ENCODE measurements at regions not wholly inside any gene's neighbourhood (a gene's known extent, or its start where the extent isn't known, plus 50 kb on each side); places are given as distances from the start of the nearest gene placed in this dataset.

- no TSS peak for BruUV-seq (replicated peaks)
- Histone ChIP-seq H3F3A (ENCODE audit: low read length, unreplicated experiment) (no peaks in the 10 kb centered on the region), H3K9ac (ENCODE audit: low read length) (no peak overlapping the region), H3K27me3 (ENCODE audit: low read length) (peaks cover 20% of the 10 kb centered on the region), H3K4me2 (ENCODE audit: low read length) (no peak overlapping the region), H3K79me2 (ENCODE audit: low read length) (no peaks in the 10 kb centered on the region), H3K9me2 (replicated peaks; ENCODE audit: low read length) (no peaks in the 10 kb centered on the region), H3K9me3 (ENCODE audit: low read length) (no peaks in the 10 kb centered on the region), H2AFZ (ENCODE audit: low read length) (no peak overlapping the region), H3K36me3 (ENCODE audit: low read depth, low read length) (no peaks in the 10 kb centered on the region), H3K27ac (ENCODE audit: low read length) (no peak overlapping the region), H3K4me1 (ENCODE audit: insufficient read depth, low read length) (no peaks in the 10 kb centered on the region), H4K20me1 (ENCODE audit: low read length) (no peaks in the 10 kb centered on the region), H3K4me3 (ENCODE audit: low read length) (no peak overlapping the region)
- TF ChIP-seq EZH2phosphoT487 (IDR thresholded peaks at IDR 0.05; ENCODE audit: borderline replicate concordance, low read length) = no peak
- TF ChIP-seq, protein P1, sequence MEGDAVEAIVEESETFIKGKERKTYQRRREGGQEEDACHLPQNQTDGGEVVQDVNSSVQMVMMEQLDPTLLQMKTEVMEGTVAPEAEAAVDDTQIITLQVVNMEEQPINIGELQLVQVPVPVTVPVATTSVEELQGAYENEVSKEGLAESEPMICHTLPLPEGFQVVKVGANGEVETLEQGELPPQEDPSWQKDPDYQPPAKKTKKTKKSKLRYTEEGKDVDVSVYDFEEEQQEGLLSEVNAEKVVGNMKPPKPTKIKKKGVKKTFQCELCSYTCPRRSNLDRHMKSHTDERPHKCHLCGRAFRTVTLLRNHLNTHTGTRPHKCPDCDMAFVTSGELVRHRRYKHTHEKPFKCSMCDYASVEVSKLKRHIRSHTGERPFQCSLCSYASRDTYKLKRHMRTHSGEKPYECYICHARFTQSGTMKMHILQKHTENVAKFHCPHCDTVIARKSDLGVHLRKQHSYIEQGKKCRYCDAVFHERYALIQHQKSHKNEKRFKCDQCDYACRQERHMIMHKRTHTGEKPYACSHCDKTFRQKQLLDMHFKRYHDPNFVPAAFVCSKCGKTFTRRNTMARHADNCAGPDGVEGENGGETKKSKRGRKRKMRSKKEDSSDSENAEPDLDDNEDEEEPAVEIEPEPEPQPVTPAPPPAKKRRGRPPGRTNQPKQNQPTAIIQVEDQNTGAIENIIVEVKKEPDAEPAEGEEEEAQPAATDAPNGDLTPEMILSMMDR (conservative IDR thresholded peaks at IDR 0.05; ENCODE audit: low read depth, low read length) = no peak
- TF ChIP-seq EZH2 (IDR thresholded peaks at IDR 0.05; ENCODE audit: low read length, unreplicated experiment) = no peak
- DNase-seq (no peak), ATAC-seq (no peak)
- CTCF ChIA-PET = no interaction called here
- intact Hi-C loops (cut with micrococcal nuclease) = no loop called here
- POLR2A ChIA-PET (ENCODE audit: unreplicated experiment) = no interaction called here
Observed at GRCh38 chr4:17252131-17252530, 259.8 kb downstream of the QDPR start.

GRCh38 chr4:17251101-17251500, 260.8 kb downstream of the QDPR start:
- no TSS peak for BruUV-seq (replicated peaks)
- H3K27me3 ChIP-seq (ENCODE audit: low read length) = peaks cover 23% of the 10 kb centered on the region
- no peaks in the 10 kb centered on the region for H3K9me3 ChIP-seq (ENCODE audit: low read length)
- H3K4me1 ChIP-seq (ENCODE audit: insufficient read depth, low read length) = no peaks in the 10 kb centered on the region
- no peaks in the 10 kb centered on the region for H4K20me1 ChIP-seq (ENCODE audit: low read length)
- H3K9me2 ChIP-seq (replicated peaks; ENCODE audit: low read length) = no peaks in the 10 kb centered on the region
- H3F3A ChIP-seq (ENCODE audit: low read length, unreplicated experiment) = no peaks in the 10 kb centered on the region
- no peak overlapping the region for H3K27ac ChIP-seq (ENCODE audit: low read length)
- DNase-seq (no peak), ATAC-seq (no peak)
- no peak overlapping the region for H3K4me2 ChIP-seq (ENCODE audit: low read length)
- TF ChIP-seq EZH2phosphoT487 (IDR thresholded peaks at IDR 0.05; ENCODE audit: borderline replicate concordance, low read length) (no peak), EZH2 (IDR thresholded peaks at IDR 0.05; ENCODE audit: low read length, unreplicated experiment) (no peak)
- TF ChIP-seq, protein P1 (conservative IDR thresholded peaks at IDR 0.05; ENCODE audit: low read depth, low read length) = no peak
- intact Hi-C loops (cut with micrococcal nuclease) = no loop called here
- H3K79me2 ChIP-seq (ENCODE audit: low read length) = no peaks in the 10 kb centered on the region
- no peaks in the 10 kb centered on the region for H3K36me3 ChIP-seq (ENCODE audit: low read depth, low read length)
- H3K9ac ChIP-seq (ENCODE audit: low read length) = no peak overlapping the region
- H2AFZ ChIP-seq (ENCODE audit: low read length) = no peak overlapping the region
- no peak overlapping the region for H3K4me3 ChIP-seq (ENCODE audit: low read length)
- ChIA-PET POLR2A (ENCODE audit: unreplicated experiment) (no interaction called here), CTCF (no interaction called here)

DNA sequence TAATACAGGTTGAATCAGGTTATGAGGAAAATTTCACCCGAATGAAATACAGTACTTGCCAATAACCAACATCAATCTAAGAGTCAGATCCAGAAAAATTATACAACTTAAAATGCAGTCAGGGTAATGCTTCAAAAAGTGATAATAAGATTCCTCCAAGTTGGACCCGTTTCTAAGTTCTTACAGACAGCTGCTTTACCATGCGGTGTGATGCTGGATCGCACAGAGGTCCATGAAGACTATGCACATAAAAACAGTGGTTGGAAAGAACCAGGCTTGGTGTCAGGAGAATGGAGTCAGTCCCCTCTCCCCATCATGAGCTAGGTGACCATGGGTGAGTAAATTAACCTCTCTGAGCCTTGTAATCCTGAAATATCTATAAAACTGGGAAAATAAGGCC, 261.3 kb downstream of the QDPR start:
- TF ChIP-seq EZH2 (IDR thresholded peaks at IDR 0.05; ENCODE audit: low read length, unreplicated experiment) = no peak
- TF ChIP-seq, protein P1 (conservative IDR thresholded peaks at IDR 0.05; ENCODE audit: low read depth, low read length) = no peak
- TF ChIP-seq EZH2phosphoT487 (IDR thresholded peaks at IDR 0.05; ENCODE audit: borderline replicate concordance, low read length) = no peak
- no peaks in the 10 kb centered on the region for H4K20me1 ChIP-seq (ENCODE audit: low read length)
- ATAC-seq (no peak), DNase-seq (no peak)
- no peaks in the 10 kb centered on the region for H3K79me2 ChIP-seq (ENCODE audit: low read length)
- no peaks in the 10 kb centered on the region for H3F3A ChIP-seq (ENCODE audit: low read length, unreplicated experiment)
- peaks cover 24% of the 10 kb centered on the region for H3K27me3 ChIP-seq (ENCODE audit: low read length)
- no peak overlapping the region for H3K4me2 ChIP-seq (ENCODE audit: low read length)
- POLR2A ChIA-PET (ENCODE audit: unreplicated experiment) = no interaction called here
- no peaks in the 10 kb centered on the region for H3K9me2 ChIP-seq (replicated peaks; ENCODE audit: low read length)
- H3K4me3 ChIP-seq (ENCODE audit: low read length) = no peak overlapping the region
- H3K9me3 ChIP-seq (ENCODE audit: low read length) = no peaks in the 10 kb centered on the region
- no peak overlapping the region for H3K9ac ChIP-seq (ENCODE audit: low read length)
- H3K27ac ChIP-seq (ENCODE audit: low read length) = no peak overlapping the region
- BruUV-seq (replicated peaks) = no TSS peak
- intact Hi-C loops (cut with micrococcal nuclease) = no loop called here
- no peaks in the 10 kb centered on the region for H3K4me1 ChIP-seq (ENCODE audit: insufficient read depth, low read length)
- no peak overlapping the region for H2AFZ ChIP-seq (ENCODE audit: low read length)
- CTCF ChIA-PET = no interaction called here
- no peaks in the 10 kb centered on the region for H3K36me3 ChIP-seq (ENCODE audit: low read depth, low read length)
